ENCODE measurements at regions not wholly inside any gene's neighbourhood (a gene's known extent, or its start where the extent isn't known, plus 50 kb on each side); places are given as distances from the start of the nearest gene placed in this dataset.
A peak's percentile ranks its signal among the peaks of the same experiment; 100 is the strongest.

DNA sequence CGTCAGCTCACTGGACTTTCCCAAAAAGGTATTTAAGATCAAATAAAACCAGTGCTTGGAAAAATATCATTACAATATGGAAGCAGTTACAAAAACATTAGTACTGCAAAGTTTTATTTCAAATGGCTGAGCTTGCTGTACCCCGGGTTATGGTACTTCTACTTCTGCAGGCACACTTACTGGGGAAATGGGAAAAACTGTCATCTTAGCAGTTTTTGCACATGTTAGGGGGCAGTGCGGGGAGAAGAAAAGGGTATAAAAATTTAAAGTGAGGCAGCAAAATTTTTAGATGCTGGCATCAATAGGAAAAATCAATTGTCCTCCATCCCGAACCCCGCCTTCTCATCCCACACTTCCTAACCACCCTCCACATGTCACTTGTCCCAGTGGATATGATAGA lies 133.4 kb downstream of the ATG4C start:
- no peak for DNase-seq

DNA sequence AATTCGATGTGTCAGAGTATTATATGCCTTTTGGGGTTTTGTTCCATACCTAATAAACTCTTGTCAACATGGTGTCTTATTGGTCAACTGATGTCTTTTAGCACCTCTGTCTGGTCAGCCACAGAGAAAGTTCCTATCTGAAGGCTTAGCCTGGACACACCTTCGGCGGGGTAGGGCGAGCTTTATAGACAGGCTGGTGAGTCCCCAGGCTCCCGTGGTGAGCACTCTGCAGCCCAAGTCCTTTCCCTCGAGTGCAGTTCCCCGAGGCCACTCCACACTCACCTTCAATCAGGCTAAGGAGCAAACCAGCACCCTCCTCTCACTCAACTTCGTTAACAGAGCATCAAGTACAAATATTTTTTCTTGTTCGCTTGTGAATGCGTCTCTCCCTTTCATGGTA lies 133.9 kb downstream of the ATG4C start:
- no peak for DNase-seq

- no peak for DNase-seq
Measured at GRCh38 chr1:62918700-62919099, 134.8 kb downstream of the ATG4C start.

DNA sequence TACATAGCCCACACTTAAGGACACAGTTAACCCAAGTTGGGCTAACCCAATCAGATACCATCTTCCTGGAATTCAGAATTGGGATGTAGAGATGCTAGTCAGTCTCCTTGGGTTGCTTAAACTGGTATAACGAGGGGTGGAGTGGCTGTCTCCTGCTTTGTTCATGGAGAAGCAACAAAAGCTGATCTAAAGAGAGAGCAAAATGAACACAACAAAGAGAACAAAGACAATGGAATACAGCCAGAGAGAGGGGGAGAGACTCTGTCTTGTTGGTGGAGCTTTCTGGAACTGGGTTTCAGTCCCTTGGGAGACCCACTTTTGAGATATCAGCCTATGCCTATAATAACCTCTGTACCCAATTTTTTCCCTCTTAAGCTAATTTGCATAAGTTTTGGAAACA lies 138.1 kb downstream of the ATG4C start:
- no peak for DNase-seq

GRCh38 chr1:62924983-62925790 lies 141.3 kb downstream of the ATG4C start:
- no peak for DNase-seq

DNA sequence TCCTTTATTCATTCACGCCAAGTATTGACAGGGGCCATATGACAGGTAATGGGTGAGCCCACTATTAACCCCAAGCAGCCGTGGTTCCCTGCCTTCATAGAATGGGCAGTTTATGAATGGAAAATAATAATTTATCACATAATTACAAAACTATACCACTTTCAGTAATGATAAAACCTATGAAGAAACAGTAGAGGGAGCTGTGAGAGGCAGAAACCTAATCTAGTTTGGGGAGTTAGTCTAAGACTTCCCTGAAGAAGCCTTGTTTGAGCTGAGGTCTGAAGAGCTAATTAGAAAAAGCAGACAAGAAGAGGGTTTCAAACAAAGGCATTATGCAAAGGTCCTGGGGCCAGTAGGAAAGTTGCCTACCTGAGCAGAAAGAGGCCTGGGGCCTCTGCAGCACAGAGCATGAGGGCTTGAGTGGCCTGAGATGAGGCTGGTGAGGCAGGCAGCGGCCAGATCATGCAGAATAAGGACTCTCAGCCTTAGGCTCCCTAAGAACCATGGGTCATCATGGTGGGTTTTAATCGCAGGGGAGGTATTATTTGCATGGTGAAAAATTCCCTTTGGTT lies 142.8 kb downstream of the ATG4C start:
- DNase-seq, result no peak

DNA sequence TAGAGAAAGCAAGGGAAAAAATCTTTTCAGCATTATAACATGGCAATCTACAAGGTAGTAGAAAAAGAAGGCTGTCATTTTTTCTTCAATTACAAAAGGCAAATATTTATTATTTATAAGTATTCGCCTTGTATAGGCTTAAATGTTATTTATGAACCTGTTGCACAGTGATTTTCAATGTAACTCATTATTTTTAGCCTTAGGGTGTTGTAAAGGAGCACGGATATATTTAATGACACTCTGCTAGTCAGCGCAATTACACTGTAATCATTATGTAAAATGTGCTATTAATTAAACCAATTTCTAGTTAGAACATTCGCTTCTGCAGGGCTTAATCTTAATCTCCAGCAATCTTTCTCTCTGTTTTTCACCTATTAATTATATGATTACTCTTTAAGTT lies 145.0 kb downstream of the ATG4C start:
- no peak for DNase-seq

GRCh38 chr1:62937634-62938296 lies 153.8 kb downstream of the ATG4C start:
- no peak for DNase-seq

GRCh38 chr1:62941780-62942179 lies 157.8 kb downstream of the ATG4C start:
- DNase-seq, result peak; percentile 12 to 40 (median 17)

- no peak for DNase-seq
Measured at GRCh38 chr1:62946511-62946910, 162.6 kb downstream of the ATG4C start.

- no peak for DNase-seq
Measured at GRCh38 chr1:62951428-62951827, 167.5 kb downstream of the ATG4C start.

- no peak for DNase-seq
Measured at GRCh38 chr1:62952596-62952995, 168.7 kb downstream of the ATG4C start.

- DNase-seq, result no peak
Measured at GRCh38 chr1:62953633-62954032, 169.7 kb downstream of the ATG4C start.

DNA sequence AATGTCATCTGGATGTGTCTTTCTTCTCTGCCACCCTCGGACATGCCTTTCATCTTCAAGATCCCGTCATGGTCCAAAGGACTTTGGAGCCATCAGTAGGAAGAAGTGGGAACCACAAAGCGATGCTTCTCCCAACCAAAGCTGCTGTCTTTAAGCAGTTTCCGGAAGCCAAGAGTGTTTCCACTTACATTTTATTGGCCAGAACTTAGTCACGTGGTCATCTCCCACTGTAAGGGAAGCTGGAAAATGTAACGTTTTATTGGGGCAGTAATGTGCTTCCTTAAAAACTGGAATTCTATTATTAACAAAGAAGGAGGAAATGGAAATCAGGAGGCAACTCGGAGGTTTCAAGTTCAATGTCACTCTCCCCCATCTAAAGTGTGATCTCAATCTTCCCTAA lies 170.8 kb downstream of the ATG4C start:
- no peak for DNase-seq

DNA sequence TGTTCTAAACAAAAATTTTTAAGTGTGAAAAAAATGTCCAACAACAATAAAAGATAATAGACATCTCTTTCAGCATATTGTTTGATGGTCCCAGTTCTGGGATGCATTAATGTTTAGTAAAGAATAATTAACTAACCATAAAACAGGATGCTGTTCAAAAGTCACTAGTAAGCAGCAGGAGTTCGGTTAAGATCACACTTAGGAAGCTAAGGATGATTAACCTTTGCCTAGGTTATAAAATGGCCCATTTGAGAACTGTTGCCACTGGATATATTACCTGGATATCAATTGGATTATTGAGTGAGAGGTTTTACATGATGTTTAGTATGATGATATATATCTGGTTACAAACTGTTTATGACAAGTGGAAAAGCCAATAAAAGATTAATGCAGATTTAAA lies 171.7 kb downstream of the ATG4C start:
- DNase-seq, result no peak

- no peak for DNase-seq
Measured at GRCh38 chr1:62962014-62962812, 178.3 kb downstream of the ATG4C start.

DNA sequence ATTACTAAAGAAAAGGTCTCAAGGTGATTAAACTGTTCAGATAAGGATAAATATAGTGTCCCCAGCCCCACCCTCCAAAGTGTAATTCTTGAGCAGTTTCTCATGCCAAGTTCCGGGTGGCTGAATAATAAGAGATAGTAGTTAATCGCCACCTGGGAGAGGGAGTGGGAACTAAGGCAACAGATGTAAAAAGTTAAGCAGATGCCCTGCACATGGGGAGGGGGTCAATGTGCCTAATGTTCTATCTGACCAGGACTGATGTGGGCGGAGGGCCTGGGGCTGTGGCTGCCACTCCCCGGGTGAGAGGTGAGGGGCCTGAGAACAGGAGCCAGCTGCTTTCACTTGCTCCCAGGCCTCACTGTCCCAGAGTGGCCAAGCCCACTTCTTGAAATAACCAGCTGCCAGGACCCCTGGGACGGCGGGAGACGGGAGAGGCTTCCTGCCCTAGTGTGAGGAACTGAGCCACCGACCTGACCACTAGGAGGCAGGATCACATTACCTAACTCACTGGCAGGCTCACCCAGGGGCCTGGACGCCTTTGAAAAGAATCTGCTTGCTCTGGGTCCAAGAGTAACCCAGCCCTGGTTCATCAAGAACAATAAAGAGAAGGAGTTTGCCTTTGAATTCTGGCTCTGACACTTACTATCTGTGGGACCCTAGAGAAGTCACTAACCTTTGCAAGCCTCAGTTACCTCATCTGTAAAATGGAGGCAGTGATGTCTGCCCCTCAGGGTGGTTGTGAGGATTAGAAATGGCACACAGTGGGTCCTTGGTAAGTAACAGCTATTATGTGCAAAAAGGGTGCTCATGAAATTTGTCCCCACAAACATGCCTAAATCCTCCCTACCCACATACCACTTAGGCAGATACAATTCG lies 179.2 kb downstream of the ATG4C start:
- DNase-seq, result peak; percentile 16 to 43 (median 22)

GRCh38 chr1:62964141-62964540 lies 180.2 kb downstream of the ATG4C start:
- no peak for DNase-seq

- DNase-seq, result no peak
Measured at GRCh38 chr1:62967031-62967430, 183.1 kb downstream of the ATG4C start.

DNA sequence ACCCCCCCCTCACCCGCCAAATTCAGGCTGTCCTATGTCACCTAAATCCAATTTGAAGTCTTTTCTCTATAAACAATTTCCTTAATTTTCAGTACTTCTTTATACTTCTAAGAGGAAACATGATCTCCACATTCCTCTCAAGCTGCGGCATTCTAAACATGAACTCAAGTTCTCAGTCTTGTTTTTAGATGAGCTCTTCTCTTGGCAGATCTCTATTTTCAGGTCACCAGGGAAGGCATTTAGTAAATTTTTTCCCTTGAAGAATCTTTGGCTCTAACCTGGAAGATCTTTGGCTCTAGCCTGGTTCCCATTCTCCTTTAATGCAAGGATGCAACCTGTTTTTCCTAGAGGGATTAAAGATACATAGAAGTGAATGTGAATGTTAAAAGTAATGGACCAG lies 193.4 kb downstream of the ATG4C start:
- no peak for DNase-seq

GRCh38 chr1:62978741-62979140 lies 194.8 kb downstream of the ATG4C start:
- DNase-seq, result no peak

- DNase-seq, result no peak
Measured at GRCh38 chr1:62981434-62981833, 197.5 kb downstream of the ATG4C start.

Data from suppressor macrophage treated with lipopolysaccharide for 1 hour (primary cell).